Activated CD8-positive, alpha-beta T cell treated with anti-CD3 and anti-CD28 coated beads for 36 hours (primary cell): ENCODE measurements at regions not wholly inside any gene's neighbourhood (a gene's known extent, or its start where the extent isn't known, plus 50 kb on each side); places are given as distances from the start of the nearest gene placed in this dataset.

Experiments used
- ATAC-seq: fragments of 200-7000 bp; cut with Tn5 transposase; one replicate; pipeline ENCODE4 v1.10.0; 2021; ENCODE audit warnings: mild to moderate bottlenecking, moderate library complexity
- CTCF ChIA-PET: fragments of 350-600 bp; sonication (Branson Sonifier 250); formaldehyde crosslinking; loops from one replicate; lab custom pipeline; 2021; ENCODE audit warnings: antibody characterized with exemption; lab: Charles Lee
- POLR2A ChIA-PET: fragments of 350-600 bp; sonication (Branson Sonifier 250); formaldehyde crosslinking; loops from one replicate; lab custom pipeline; 2021; ENCODE audit warnings: antibody characterized with exemption; lab: Charles Lee
- DNase-seq: peaks from one replicate; pipeline ENCODE4 v3.0.0-alpha.2; 2020
- H3K27ac Mint-ChIP-seq: one replicate; pipeline ENCODE4 v1.8.0; 2021; ENCODE audit warnings: mild to moderate bottlenecking, mixed read lengths
- H3K27me3 Mint-ChIP-seq: one replicate; pipeline ENCODE4 v1.8.0; 2021; ENCODE audit warnings: mixed read lengths
- H3K36me3 Mint-ChIP-seq: one replicate; pipeline ENCODE4 v1.8.0; 2021; ENCODE audit warnings: low read depth, mixed read lengths
- H3K4me1 Mint-ChIP-seq: one replicate; pipeline ENCODE4 v1.8.0; 2021; ENCODE audit warnings: low read depth, mixed read lengths
- H3K4me3 Mint-ChIP-seq: one replicate; pipeline ENCODE4 v1.8.0; 2021; ENCODE audit warnings: mild to moderate bottlenecking, moderate library complexity, mixed read lengths
- H3K9me3 Mint-ChIP-seq: one replicate; pipeline ENCODE4 v1.8.0; 2021; ENCODE audit warnings: mixed read lengths
- CTCF ChIP-seq: fragments of 200-600 bp; IDR thresholded peaks from one replicate; pipeline ENCODE4 v1.8.0; 2022; ENCODE audit warnings: antibody characterized with exemption, mild to moderate bottlenecking
- intact Hi-C: fragments of 100-400 bp; cut with micrococcal nuclease; formaldehyde crosslinking; loops from one replicate; pipeline ENCODE4 v1.10.0; 2022

- H3K4me1 Mint-ChIP-seq: peaks cover 6% of the 10 kb centered on the region
- H3K27me3 Mint-ChIP-seq: no peaks in the 10 kb centered on the region
- H3K9me3 Mint-ChIP-seq: no peaks in the 10 kb centered on the region
- no peaks in the 10 kb centered on the region for H3K36me3 Mint-ChIP-seq
- no peak overlapping the region for H3K4me3 Mint-ChIP-seq
- H3K27ac Mint-ChIP-seq: no peak overlapping the region
- no peak for TF ChIP-seq CTCF
- ChIA-PET POLR2A (no interaction called here), CTCF (interaction anchor here (0.8 to 1.5 kb wide), 7 partner anchors 10 to 90 kb away, joined by 3 to 7 read pairs (median 3); no protein-coding TSS in a partner anchor)
- intact Hi-C loops: no loop called here
- DNase-seq (no peak), ATAC-seq (no peak)
Observed at GRCh38 chr7:142407939-142408570, 150.2 kb upstream of the PRSS58 start.

- Mint-ChIP-seq H3K9me3 (no peaks in the 10 kb centered on the region), H3K4me3 (no peak overlapping the region), H3K36me3 (no peaks in the 10 kb centered on the region), H3K27me3 (peaks cover 5% of the 10 kb centered on the region), H3K4me1 (no peaks in the 10 kb centered on the region), H3K27ac (no peak overlapping the region)
- ATAC-seq (no peak), DNase-seq (no peak)
- POLR2A ChIA-PET: no interaction called here
- intact Hi-C loops: no loop called here
- no peak for TF ChIP-seq CTCF
- CTCF ChIA-PET: no interaction called here
Observed at GRCh38 chr7:142405122-142405765, 147.4 kb upstream of the PRSS58 start.

- CTCF ChIA-PET: interaction anchor here (1.0 to 1.9 kb wide), 4 partner anchors 10 to 17 kb away, joined by 3 to 9 read pairs (median 6); no protein-coding TSS in a partner anchor
- H3K9me3 Mint-ChIP-seq: no peaks in the 10 kb centered on the region
- H3K4me1 Mint-ChIP-seq: no peaks in the 10 kb centered on the region
- ATAC-seq: no peak
- no peak for DNase-seq
- intact Hi-C loops: no loop called here
- peaks cover 7% of the 10 kb centered on the region for H3K27me3 Mint-ChIP-seq
- no peaks in the 10 kb centered on the region for H3K36me3 Mint-ChIP-seq
- H3K27ac Mint-ChIP-seq: no peak overlapping the region
- TF ChIP-seq CTCF: no peak
- POLR2A ChIA-PET: no interaction called here
- no peak overlapping the region for H3K4me3 Mint-ChIP-seq
Observed at GRCh38 chr7:142401951-142402350, 144.1 kb upstream of the PRSS58 start.

GRCh38 chr7:142400042-142400533 lies 142.2 kb upstream of the PRSS58 start:
- CTCF ChIA-PET: no interaction called here
- ATAC-seq (no peak), DNase-seq (no peak)
- H3K36me3 Mint-ChIP-seq: no peaks in the 10 kb centered on the region
- peaks cover 7% of the 10 kb centered on the region for H3K27me3 Mint-ChIP-seq
- no peak overlapping the region for H3K4me3 Mint-ChIP-seq
- no peak for TF ChIP-seq CTCF
- no peaks in the 10 kb centered on the region for H3K4me1 Mint-ChIP-seq
- no peak overlapping the region for H3K27ac Mint-ChIP-seq
- H3K9me3 Mint-ChIP-seq: no peaks in the 10 kb centered on the region
- intact Hi-C loops: no loop called here
- POLR2A ChIA-PET: no interaction called here
